ENCODE measurements at regions not wholly inside any gene's neighbourhood (a gene's known extent, or its start where the extent isn't known, plus 50 kb on each side); places are given as distances from the start of the nearest gene placed in this dataset.

GRCh38 chr3:113054552-113054951, 63.8 kb downstream of the GTPBP8 start:
- no peaks in the 10 kb centered on the region; the same call in 1 of the 2 replicates for H3K4me1 ChIP-seq (ENCODE audit: insufficient read depth, low read length)
- Mint-ChIP-seq H3K9me3 (no peaks in the 10 kb centered on the region), H3K36me3 (ENCODE audit: insufficient read depth in 1 of 3, low read depth in 3 of 3) (no peaks in the 10 kb centered on the region), H3K27ac (no peak overlapping the region), H3K4me1 (peaks cover 3% of the 10 kb centered on the region in 2 experiments; a peak in 2 of 4 replicates), H3K27me3 (ENCODE audit: low read depth) (peaks cover 11% of the 10 kb centered on the region), H3K4me3 (no peak overlapping the region)
- no peak overlapping the region for H2AFZ ChIP-seq (ENCODE audit: low read length)
- DNase-seq, result no peak
- H2BK12ac ChIP-seq (ENCODE audit: insufficient read length, low read depth, low read length), result no peak overlapping the region
- H2BK15ac ChIP-seq (ENCODE audit: low read depth, low read length), result no peak overlapping the region
- no peak overlapping the region for H4K5ac ChIP-seq (ENCODE audit: insufficient read length, low read depth, low read length)
- no peak overlapping the region for H3K4me2 ChIP-seq (ENCODE audit: insufficient read depth, insufficient read length, low read length)
- H4K91ac ChIP-seq (ENCODE audit: insufficient read length, low read depth, low read length), result no peak overlapping the region
- no peaks in the 10 kb centered on the region for H4K20me1 ChIP-seq (ENCODE audit: control insufficient read depth, insufficient read depth, insufficient read length)
- no peak overlapping the region for H3K56ac ChIP-seq (ENCODE audit: insufficient read length, low read depth, low read length)
- H3K14ac ChIP-seq (ENCODE audit: insufficient read depth, low read length), result no peak overlapping the region
- TF ChIP-seq CTCF (conservative IDR thresholded peaks at IDR 0.05), result no peak
- H3T11ph ChIP-seq (ENCODE audit: low read length), result no peak overlapping the region
- no peak overlapping the region for H3K23ac ChIP-seq (ENCODE audit: insufficient read length, low read depth, low read length)
- H3K79me2 ChIP-seq (ENCODE audit: insufficient read depth, low read length), result no peaks in the 10 kb centered on the region
- no peak overlapping the region for H3K4ac ChIP-seq (ENCODE audit: low read depth, low read length)
- no CpG with 5 or more reads among the region's 1 CpG for WGBS (ENCODE audit: extremely low coverage, insufficient read length, low lambda C conversion rate)
- no peaks in the 10 kb centered on the region for H3K79me1 ChIP-seq (ENCODE audit: insufficient read depth, low read depth, low read length, poor library complexity, severe bottlenecking)
- no peak overlapping the region for H2BK5ac ChIP-seq (ENCODE audit: insufficient read length, low read length)
- H2AK5ac ChIP-seq (ENCODE audit: insufficient read length, low read length), result no peak overlapping the region
- no peaks in the 10 kb centered on the region for H3K23me2 ChIP-seq (ENCODE audit: insufficient read length, low read depth, low read length, poor library complexity, severe bottlenecking)
- no peak overlapping the region for H4K8ac ChIP-seq (replicated peaks; ENCODE audit: insufficient read length, low read depth, low read length)
- H3K27me3 ChIP-seq (ENCODE audit: insufficient read depth, low read length), result no peaks in the 10 kb centered on the region
- no peak overlapping the region for H3K9ac ChIP-seq (ENCODE audit: extremely low read depth, insufficient read length, low read length)
- H3K27ac ChIP-seq (ENCODE audit: insufficient read length, low read depth, low read length), result no peak overlapping the region
- H3K9me3 ChIP-seq (ENCODE audit: control insufficient read depth, low read depth, low read length), result no peaks in the 10 kb centered on the region
- no peak overlapping the region for H3K18ac ChIP-seq (ENCODE audit: insufficient read length, low read depth, low read length)
- H2BK120ac ChIP-seq (ENCODE audit: low read depth, low read length, poor library complexity, severe bottlenecking), result no peak overlapping the region
- H2BK20ac ChIP-seq (ENCODE audit: low read depth, low read length, poor library complexity, severe bottlenecking), result no peak overlapping the region
